NCI-H146 (cell line): ENCODE measurements at regions not wholly inside any gene's neighbourhood (a gene's known extent, or its start where the extent isn't known, plus 50 kb on each side); places are given as distances from the start of the nearest gene placed in this dataset.

ENCODE experiments used
- DNase-seq: peaks from one replicate; lab custom pipeline; 2025; lab: John Stamatoyannopoulos, UW

GRCh38 chr18:69216321-69216720, 184.4 kb upstream of the DOK6 start:
- peak; percentile 95 for DNase-seq

GRCh38 chr18:69217196-69218000, 183.3 kb upstream of the DOK6 start:
- peak; percentile 99 for DNase-seq

DNA sequence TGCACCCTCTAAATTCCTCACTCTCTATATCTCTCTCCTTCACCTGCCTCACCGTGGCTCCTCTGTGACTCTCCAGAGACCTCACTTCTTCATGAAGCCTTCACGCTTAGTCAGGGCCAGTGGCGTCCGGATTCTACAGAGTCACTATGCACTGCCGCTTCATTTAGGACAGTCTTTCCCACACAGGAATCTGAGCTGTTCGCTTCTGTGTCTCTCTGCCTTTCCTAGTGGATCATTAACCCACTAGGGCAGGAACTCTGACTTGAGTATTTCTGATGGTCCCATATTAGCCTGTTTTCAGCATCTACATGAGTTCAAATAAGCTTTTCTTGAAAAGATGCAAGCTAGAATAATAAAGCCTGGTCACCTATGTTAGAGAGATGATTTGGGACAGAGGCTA, 180.2 kb upstream of the DOK6 start:
- DNase-seq: no peak

GRCh38 chr18:69222089-69222488, 178.6 kb upstream of the DOK6 start:
- DNase-seq: no peak

GRCh38 chr18:69226971-69227370, 173.7 kb upstream of the DOK6 start:
- no peak for DNase-seq

- DNase-seq: peak; percentile 97
These were observed 170.5 kb upstream of the DOK6 start for GRCh38 chr18:69230204-69230603.

DNA sequence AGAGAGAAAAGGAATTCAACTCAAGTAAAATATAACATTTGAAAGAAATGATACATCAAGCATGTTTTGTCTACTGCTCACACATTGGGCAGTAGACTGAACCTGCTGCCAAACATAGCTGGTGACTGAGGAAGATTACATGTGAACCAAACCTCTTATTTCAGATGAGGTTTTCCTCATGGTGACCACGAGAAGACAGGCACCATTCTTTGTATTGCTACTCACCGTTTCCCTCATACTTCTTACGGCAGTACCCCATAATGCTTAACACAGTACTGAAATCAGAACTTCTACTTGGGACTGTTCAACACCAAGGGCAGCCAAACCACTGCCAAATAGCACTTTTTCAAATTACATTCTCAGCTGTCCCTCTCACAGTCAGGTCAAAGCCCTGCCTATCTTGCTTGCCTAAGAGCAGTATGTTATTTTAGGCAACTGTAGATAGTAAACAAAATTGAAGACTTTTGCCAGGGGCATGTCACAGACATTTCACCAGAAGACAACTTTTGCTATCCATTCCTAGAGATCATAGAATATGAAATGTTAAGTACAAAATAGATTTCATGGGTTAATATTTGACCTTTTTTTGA, 167.1 kb upstream of the DOK6 start:
- no peak for DNase-seq

DNA sequence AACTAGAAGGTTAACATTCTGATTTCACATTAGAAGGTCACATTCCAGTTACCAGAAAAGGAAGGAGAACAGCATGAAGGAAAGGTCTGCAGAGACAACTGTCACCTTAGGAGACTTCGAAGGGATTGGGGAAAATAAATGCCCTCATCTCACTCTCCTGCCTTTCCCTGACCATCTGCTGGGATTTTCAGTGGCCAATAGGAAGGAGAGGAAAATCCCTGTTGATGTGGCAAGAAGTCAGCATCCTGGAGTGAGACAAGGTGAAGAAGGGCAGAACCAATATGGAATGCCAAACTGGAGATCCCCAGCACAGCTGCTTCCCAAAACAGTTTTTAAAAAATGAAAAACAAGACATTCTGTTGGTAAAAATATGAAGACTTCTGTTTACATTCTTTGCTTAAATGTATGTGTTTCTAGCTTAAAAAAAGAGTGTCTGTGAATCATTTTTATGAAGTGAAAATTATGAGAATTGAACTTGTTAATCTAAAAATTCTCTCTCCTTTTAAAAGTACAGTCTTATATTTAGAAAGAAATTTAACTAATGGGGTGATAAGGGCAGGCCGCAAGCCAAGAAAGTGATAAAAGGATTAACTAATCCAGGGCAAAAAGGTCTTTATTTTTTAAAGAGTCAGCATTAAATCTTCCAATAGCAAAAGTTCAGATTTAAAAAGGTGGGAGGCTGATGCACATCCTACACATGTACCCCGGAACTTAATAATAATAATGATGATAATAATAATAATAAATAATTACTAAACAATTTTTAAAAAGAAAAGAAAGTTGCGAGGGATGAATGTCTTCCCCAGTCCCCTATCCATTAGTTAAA, 160.6 kb upstream of the DOK6 start:
- no peak for DNase-seq

GRCh38 chr18:69246027-69246426, 154.7 kb upstream of the DOK6 start:
- DNase-seq: peak; percentile 98

GRCh38 chr18:69250305-69251151, 150.2 kb upstream of the DOK6 start:
- no peak for DNase-seq

GRCh38 chr18:69257861-69258458, 142.7 kb upstream of the DOK6 start:
- DNase-seq: no peak

GRCh38 chr18:69259282-69259681, 141.4 kb upstream of the DOK6 start:
- DNase-seq: no peak

DNA sequence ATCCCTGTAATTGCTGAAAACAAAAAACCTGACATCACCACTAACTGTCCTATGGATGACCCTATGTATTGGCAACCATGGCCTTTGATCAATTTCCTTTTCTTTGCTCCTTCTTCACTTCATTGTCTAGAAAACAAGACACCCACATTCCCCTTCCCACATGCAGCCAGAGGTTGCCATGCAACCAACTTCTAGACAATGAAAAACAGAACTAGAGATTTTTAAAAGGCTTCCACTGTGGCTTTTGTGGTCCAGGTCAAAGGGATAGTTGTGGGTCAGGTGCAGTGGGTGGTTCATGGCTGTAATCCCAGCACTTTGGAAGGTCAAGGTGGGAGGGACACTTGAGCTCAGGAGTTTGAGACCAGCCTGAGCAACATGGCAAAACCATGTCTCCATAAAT, 139.3 kb upstream of the DOK6 start:
- DNase-seq: no peak

DNA sequence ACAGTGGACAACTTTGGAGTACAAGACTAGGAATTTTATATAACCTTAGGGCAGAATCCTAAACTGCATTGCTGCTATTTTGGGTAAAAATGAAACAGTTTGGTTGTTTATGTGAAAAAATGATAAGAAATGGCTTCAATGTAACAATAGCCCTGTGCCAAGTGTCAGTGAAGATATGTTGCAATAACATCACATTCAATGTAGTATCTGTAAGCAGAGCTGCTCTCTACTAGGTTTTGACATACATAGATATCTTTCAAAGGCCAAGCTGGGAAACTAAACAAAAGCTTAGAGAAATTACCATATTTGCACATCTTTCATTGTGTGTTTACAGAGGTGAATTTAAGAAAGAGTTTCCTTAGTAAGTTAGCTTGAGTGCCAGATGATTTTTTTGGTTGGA, 135.0 kb upstream of the DOK6 start:
- no peak for DNase-seq

DNA sequence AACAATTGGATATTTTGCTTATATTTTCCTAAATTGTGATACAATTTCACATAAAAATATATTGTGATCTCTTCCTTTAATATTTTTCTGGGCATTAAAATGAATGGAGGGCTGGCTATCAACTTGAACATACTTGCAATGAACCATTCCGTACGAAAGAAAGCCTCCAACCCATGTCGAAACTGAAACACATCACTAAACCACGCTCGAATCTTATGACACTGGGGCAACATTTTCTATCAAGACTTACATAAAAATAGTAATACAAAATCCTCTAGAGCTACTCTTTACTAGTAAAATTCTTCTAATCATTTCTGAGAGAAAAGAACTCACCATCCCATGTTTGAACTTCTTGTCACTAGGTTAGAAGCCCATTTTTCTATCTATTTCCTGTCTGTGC, 132.8 kb upstream of the DOK6 start:
- DNase-seq: no peak

GRCh38 chr18:69282371-69282770, 118.3 kb upstream of the DOK6 start:
- no peak for DNase-seq

GRCh38 chr18:69291044-69291443, 109.6 kb upstream of the DOK6 start:
- no peak for DNase-seq

- DNase-seq: no peak
These were observed 108.9 kb upstream of the DOK6 start for GRCh38 chr18:69291755-69292154.

- no peak for DNase-seq
These were observed 100.5 kb upstream of the DOK6 start for GRCh38 chr18:69300185-69300584.

DNA sequence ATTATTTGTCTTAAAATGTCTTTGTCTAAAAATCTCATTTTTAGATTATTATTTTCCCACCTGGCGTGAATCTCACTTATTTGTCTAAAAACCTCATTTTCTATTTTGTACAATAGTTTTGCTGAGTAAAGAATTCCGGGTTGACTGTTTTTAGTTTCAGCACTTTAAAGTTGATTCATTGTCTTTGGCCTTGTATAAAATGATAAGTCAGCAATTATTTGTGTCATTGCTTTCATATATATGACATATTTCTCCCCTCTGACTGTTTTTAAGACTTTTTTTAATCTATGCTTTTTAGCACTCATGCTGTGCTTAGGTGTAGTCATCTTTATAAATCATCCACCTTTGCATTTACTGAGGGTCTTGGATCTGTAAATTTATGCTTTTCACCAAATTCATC, 92.1 kb upstream of the DOK6 start:
- no peak for DNase-seq

GRCh38 chr18:69326094-69326493, 74.6 kb upstream of the DOK6 start:
- peak; percentile 86 for DNase-seq

- no peak for DNase-seq
These were observed 72.6 kb upstream of the DOK6 start for GRCh38 chr18:69328086-69328485.
